Activated CD4-positive, alpha-beta T cell treated with anti-CD3 and anti-CD28 coated beads, Interleukin-2, Interleukin-6, amounts not matched to agents 100 ng/mL and 50 ng/mL, durations not matched to agents 16 hours and 8 hours (primary cell): ENCODE measurements at regions not wholly inside any gene's neighbourhood (a gene's known extent, or its start where the extent isn't known, plus 50 kb on each side); places are given as distances from the start of the nearest gene placed in this dataset.

Experiments used
- DNase-seq: peaks from one replicate; pipeline ENCODE4 v3.0.0-alpha.2; 2020

DNA sequence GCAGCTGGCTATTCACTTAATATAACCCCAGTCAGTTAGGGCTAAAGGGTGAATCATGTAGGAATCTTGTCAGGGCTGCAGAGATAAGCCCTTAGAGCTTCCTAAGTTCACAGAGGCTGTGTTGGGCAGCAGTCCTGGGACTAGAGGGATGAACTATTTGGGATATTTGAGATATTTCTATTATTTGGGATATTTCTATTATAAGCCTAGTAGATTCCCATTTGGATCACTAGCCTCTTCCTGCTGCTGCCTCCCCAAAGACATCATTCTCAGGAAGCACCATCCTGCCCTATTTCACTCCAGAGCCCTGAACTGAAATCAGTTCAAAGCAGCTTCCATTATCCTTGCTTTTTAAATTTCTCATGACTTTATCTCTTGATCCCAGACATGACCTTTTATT, 501.3 kb downstream of the NUF2 start:
- DNase-seq = no peak

DNA sequence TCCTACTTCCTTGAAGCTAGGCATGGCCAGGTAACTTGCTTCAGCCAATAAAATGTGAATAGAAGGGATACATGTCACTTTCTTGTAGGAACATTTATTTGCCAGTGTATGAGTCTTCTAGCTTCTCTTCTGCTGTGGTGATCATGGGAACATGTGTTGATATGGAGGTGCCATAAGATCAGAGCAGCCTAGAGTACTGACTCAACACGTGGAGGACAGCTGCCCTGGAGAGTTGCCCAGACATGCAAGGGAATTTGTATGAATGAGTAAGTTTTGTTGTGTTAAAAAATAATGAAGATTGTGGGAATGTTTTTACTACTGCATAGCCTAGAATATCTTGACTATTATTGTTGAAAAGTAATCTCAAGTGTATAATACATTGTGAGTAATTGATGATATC, 502.3 kb downstream of the NUF2 start:
- no peak for DNase-seq

DNA sequence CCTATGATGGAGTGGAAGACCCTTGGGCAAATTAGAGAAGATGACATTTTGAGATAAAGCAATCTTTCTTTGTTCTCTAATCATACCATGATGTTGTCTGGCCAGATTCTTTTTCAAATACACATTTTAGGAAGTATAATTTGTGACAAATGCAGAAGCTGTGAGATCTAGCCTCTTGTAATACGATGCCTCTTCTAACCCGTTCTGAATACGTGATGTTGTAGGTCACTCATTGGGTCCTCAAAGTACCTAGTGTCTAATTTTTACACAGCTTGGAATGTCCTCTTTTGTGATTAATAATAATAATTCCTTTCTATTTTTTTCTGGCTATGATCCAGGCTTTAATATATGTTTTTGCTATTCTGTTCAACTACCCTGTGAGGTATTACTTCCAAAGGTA, 502.7 kb downstream of the NUF2 start:
- no peak for DNase-seq

GRCh38 chr1:163826500-163826899, 504.7 kb downstream of the NUF2 start:
- DNase-seq = no peak

- no peak for DNase-seq
Measured at GRCh38 chr1:163834778-163835177, 513.0 kb downstream of the NUF2 start.

DNA sequence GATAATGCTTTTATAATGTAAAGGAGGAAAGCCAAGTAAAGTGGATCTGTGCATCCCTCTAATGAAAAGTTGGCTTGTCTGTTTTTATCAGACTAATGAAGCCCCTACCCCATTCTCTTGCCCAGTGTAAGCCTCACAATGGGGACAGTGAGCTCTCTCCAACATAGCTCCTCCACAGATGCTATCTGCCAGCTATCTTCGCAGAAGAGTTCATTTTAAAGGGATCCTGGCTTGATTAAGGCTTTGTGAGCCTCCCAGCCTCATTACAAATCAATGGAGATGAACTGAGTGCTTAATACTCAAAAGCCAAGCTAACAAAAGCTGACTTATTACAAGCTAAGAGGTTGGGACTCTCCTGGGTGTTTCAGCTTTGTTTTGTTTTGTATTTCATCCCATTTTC, 514.7 kb downstream of the NUF2 start:
- no peak for DNase-seq

GRCh38 chr1:163837206-163837605, 515.5 kb downstream of the NUF2 start:
- DNase-seq = no peak

DNA sequence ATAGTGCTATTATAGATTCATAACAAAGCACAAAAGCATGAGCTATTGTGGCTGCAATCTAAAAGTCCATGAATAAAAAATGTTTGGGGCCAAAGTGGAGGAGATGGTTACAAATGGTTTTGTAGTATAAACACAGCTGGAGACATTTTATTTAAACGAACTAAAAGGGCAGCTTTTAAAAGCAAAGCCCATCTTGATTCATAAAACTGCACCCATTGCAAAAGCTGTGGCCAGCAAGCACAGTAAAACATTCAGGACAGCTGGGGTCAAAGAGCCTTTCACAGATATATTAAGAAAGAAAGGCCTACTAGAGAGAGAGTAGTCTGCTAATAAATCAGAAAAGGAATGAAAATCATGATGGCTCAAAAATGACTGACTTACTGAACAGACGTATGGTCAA, 520.8 kb downstream of the NUF2 start:
- DNase-seq = no peak

DNA sequence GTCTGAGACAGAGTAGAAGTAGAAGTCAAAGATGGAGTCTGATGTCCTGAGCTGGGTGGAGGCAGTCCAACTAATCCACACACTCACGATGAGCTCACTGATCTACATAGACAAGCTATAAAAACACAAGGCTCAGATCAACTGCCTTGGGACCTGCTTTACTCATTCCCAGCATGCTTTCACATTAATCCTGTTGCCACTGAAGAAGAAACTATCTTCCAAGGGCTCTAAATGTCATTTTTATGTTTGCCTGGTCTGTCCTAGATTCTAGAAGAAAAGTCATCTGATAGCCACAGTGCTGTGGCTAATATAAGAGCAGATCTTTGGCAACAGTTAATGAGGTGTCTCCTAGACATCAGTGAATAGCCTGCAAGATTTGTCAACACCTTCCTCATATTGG, 522.7 kb downstream of the NUF2 start:
- DNase-seq = no peak

DNA sequence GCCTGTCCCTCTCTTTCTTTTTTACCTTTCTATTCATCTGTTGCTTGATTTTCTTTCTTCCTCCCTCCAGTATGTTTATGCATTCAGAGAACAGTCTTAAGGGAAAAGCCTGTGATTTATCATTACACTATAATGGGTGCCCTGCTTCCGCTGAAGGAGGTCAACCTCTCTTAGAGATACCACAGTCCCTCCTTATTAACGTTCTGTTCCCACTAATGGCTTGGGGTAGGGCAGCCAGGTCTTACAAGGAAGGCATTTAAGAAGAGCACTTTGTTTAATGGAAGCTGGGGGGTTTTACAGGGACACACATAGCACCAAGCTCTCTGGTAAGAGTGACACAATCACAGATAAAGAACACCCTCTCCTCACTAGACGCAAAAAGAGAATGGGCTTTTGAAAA, 523.5 kb downstream of the NUF2 start:
- DNase-seq = no peak

DNA sequence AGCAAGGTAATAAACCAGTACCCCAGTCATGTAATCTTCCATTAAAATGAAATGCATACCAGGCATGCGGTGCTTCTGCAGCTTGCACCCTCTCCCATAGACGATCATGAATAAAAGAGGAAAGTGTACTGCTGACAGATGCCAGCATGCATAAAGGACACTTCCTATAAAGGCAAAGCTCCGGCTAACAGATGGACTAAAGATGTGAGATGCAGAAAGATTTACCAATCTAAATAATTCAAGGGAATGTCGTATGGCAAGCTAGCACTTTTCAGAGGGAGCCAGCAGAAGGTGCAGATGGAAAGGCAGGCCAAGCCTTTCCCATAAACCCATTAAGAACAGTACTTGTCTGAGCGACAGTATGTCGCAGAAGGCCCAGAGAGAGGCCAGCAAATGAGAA, 542.0 kb downstream of the NUF2 start:
- DNase-seq = no peak

DNA sequence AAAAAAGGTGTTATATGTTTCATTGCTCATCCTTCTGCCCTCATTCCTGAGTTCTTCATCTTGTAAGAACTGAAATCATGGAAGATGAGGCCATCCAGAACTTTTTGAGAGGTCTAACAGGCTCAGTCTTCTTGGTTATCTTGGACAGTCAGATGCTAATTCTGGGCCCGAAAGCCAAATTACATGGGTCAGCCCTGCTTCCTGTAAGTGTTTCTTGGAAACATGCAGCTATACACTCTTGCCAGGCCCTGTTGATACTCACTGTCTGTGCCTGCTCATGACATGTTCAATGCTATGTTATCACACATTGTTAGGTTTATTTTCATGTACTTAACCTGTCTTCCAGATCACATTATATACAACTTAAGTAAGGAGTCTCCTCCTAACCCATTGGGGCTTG, 542.5 kb downstream of the NUF2 start:
- no peak for DNase-seq

DNA sequence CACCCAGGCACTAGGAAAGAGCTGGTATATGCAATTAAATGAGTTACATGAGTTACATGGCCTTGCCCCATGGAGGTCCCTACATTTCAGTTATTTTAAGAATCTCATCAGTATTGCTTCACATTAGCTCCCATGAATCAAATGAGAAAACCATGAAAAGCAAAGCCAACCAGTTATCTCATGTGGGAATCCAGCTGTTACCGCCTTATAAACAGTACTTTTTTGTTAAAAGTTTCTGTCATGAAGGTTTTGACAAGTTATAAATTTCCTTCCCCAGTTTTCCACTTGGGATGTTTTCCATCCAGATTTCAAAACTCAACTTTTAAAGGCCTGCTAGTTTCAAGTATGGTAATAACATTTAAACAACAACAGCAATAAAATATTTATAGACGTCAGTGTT, 544.8 kb downstream of the NUF2 start:
- DNase-seq = no peak

- DNase-seq = no peak
Measured at GRCh38 chr1:163870666-163871065, 548.9 kb downstream of the NUF2 start.

DNA sequence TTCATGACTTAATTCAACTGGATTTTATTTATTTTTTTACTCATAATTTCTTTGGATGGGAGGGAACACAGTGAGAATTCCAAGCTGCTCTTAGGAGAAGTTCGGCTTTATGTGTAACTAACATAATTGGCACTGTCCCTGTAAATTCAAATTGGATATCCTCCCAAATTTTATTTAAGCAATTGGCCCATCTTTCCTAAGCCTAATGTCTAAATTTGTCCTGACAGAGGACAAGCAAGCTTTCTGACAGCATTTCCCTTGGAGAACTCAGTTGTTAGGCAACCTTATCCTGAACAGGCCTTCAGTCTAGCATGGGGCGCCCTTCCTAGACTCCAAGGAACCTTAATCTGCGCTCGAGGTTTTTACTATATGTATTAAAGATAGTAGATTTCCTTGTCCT, 550.3 kb downstream of the NUF2 start:
- no peak for DNase-seq

- no peak for DNase-seq
Measured at GRCh38 chr1:163874070-163874469, 552.3 kb downstream of the NUF2 start.

DNA sequence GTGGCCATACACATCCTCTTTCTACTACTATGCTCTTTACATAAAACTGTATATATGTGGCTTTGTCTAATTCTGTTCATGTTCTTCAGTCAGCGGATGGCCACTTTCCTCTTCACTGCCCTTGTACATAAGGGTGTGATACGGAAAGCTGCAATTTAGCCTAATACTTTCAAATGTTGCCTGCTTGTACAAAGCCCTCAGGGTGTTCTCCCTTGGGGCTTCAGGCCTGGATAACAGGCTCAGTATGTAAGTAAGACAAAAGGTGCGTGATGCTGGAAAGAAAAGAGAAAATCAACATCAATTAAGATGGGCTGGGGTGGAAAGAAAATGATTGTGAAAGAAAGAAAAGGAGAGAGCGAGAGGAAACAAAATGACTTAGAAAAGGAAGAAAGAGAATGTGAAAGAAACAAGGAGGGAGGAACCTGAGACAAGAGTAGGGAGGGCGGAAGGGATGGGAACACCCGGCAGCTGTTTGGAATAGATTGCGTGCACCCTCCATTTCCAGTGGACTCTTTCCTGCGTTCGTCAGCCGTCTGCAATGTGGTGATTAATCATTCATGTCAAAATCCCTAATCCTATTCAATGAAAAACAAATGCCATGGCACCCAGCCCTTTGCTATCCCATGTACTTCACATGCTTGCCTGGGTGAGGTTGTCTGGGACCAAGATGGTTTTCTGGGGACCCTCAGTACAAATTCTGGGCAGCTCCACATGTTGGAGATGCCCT, 553.6 kb downstream of the NUF2 start:
- DNase-seq = no peak

- no peak for DNase-seq
Measured at GRCh38 chr1:163875927-163876320, 554.2 kb downstream of the NUF2 start.

DNA sequence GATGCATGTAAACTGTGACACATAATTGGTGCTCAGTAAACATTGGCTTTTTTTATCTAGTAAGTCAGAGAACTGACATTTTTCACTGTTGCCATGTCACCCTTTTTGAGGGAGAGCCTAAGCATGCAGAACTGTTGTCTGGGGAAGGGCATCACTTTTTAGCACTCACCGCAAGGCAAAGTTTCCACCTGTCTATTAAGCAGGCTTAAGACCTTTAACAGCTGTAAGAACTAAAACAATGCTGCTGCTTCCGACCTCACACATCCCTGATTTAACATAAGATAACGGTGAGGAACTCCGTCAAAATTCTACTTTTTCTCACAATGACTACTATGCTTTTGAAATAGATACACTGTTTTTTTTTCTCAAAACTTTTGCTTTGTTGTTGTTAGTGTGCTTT, 554.8 kb downstream of the NUF2 start:
- no peak for DNase-seq

DNA sequence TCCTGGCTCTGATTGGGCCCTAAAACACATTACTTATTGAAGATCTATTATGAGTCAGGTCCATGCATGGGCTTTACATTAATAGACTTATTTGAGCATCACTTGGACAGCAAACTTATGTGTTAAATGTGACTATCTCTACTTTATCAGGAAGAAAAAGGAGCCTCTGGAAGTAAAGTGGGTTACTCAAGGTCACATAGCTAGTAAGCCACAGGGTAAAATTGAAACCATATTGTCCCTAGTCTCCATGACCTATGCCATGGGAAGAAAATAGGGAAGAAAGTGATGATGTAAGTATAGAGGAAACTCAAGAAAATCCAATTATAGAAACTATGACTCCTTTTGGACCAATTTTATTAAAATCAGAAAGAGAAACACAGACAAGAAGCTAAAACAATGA, 555.3 kb downstream of the NUF2 start:
- no peak for DNase-seq

DNA sequence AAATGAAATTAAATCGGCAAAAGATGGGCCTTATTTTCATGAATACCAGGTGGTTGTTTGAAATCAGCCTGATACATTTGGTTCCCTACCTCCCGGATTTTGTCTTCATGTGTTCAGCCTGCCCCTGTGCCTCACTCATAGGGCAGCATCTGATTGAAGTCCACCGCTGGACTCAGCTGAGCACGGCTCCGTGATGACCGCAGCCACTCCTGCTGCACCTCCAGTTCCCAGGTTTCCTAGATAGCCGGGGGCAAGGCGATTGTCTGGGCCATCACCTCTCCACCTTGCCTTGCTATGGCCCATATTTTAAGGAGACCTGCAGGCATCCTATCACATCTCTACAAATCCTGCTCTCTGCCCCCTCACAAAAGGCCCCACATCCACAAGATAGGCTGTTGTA, 563.8 kb downstream of the NUF2 start:
- DNase-seq = no peak

DNA sequence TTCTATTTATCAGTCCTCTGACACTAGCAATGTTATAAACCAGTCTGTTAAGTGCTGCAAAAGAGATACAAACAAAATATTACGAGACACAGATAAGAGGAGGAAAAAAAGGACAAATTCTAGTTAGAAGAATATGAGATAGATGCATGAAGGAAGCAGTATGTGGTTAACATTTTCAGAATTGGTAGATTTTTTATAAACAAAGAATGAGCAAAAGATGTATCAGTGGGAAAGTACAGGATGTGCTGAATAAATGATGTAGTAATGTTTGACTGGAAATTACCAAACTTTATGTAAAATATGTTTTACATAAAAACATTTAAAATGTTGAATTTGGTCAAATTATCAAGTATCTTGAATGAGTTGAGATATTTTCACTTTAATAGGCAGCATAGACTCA, 574.2 kb downstream of the NUF2 start:
- no peak for DNase-seq

DNA sequence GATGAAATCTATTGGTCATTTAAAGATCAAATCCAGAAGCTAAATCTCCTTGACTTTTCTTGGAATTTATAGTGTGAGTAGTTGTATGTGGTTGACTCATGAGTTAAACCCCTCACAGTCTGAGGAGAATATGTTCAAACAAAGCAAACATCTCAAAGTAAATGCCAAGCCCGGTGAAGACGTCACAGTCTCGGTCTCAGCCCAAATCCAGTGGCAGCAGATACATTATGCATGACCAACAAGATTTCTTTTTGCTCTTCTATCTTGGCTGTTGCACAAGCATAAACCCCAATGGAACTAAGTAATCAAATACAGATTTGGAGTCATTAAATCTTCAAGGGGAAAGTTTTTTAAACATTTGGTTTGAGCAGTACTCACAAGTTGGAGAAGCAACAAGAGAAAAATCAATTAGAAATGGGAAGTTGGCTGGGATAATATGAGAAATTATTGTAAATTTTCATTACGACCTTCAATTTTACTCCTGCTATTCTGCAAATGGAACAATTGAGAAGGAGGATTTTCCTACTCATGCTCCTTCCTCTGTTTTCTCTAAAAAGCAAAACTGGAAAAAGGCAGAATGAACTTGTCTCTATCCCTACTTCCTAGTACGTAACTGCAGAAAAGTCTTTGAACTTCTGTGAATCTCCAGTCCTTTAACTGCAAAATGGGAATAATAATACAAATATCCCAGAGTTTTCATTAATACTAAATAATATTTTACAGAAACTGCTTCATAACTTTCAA, 575.8 kb downstream of the NUF2 start:
- no peak for DNase-seq

DNA sequence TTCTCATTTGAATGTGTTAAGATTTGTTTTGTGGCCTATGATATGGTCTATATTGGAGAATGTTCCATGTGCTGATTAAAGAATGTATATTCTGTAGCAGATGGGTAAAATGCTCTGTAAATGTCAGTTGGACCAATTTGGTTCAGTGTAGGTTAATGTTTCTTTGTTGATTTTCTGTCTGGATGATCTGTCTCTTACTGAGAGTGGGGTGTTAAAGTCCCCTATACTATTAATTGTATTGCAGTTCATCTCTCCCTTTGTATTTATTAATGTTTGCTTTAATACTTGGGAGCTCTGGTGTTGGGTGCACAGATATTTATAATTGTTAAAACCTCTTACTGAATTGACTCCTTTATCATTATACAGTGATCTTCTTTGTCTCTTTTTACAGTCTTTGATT, 584.5 kb downstream of the NUF2 start:
- DNase-seq = no peak
